OCI-LY7 (cell line): ENCODE measurements at regions not wholly inside any gene's neighbourhood (a gene's known extent, or its start where the extent isn't known, plus 50 kb on each side); places are given as distances from the start of the nearest gene placed in this dataset.

Experiments used
- BruUV-seq: library from RNA; stranded (reverse); fragments of 400-500 nt; replicated peaks from 2 replicates; lab custom pipeline; 2021; lab: Mats Ljungman, UMichigan
- CTCF ChIA-PET: fragments of 300-600 bp; sonication (Branson Sonifier 250); formaldehyde crosslinking; loops from one replicate; lab custom pipeline; 2022; ENCODE audit warnings: antibody characterized with exemption; ENCODE audit not compliant: unreplicated experiment; lab: Charles Lee
- POLR2A ChIA-PET: fragments of 300-600 bp; sonication (Branson Sonifier 250); formaldehyde crosslinking; loops from one replicate; lab custom pipeline; 2022; ENCODE audit warnings: antibody characterized with exemption; lab: Charles Lee
- DNase-seq: peaks from one replicate; pipeline ENCODE4 v3.0.0-alpha.2; 2015; ENCODE audit warnings: low spot score
- H2AFZ ChIP-seq: fragments of 200-600 bp; sonication (generic), shearing (Covaris generic); 2 replicates; pipeline ENCODE4 v1.6.1; 2014; ENCODE audit warnings: mild to moderate bottlenecking, antibody characterized with exemption, low read length, moderate library complexity
- H3K27ac ChIP-seq: fragments of 200-600 bp; sonication (generic); 2 replicates; pipeline ENCODE4 v1.5.1; 2014; ENCODE audit warnings: mixed run types, low read depth, mild to moderate bottlenecking, moderate library complexity, low read length, inconsistent platforms; ENCODE audit not compliant: poor library complexity, severe bottlenecking
- H3K36me3 ChIP-seq: fragments of 200-600 bp; sonication (generic); 2 replicates; pipeline ENCODE4 v1.6.1; 2014; ENCODE audit warnings: mild to moderate bottlenecking, antibody characterized with exemption, low read length, moderate library complexity, mixed read lengths; ENCODE audit not compliant: insufficient read depth
- H3K4me1 ChIP-seq: fragments of 200-600 bp; sonication (generic); 2 replicates; pipeline ENCODE4 v1.5.1; 2014; ENCODE audit warnings: mild to moderate bottlenecking, low read length; ENCODE audit not compliant: insufficient read depth, poor library complexity, severe bottlenecking
- H3K4me2 ChIP-seq: fragments of 200-600 bp; sonication (generic); 2 replicates; pipeline ENCODE4 v1.6.1; 2014; ENCODE audit warnings: mild to moderate bottlenecking, low read length
- H3K4me3 ChIP-seq: fragments of 200-600 bp; sonication (generic); 2 replicates; pipeline ENCODE4 v1.5.1; 2014; ENCODE audit warnings: mild to moderate bottlenecking, low read depth, low read length; ENCODE audit not compliant: poor library complexity, severe bottlenecking
- H3K79me2 ChIP-seq: fragments of 200-600 bp; sonication (generic); 2 replicates; pipeline ENCODE4 v1.6.1; 2016; ENCODE audit warnings: low read depth, mild to moderate bottlenecking, low read length, moderate library complexity, mixed read lengths; ENCODE audit not compliant: insufficient read depth
- H3K9me2 ChIP-seq: fragments of 200-600 bp; sonication (generic); 2 replicates; pipeline ENCODE4 v1.6.1; 2016; ENCODE audit warnings: mild to moderate bottlenecking, low read length, mixed read lengths; ENCODE audit not compliant: insufficient read depth
- H3K9me3 ChIP-seq: fragments of 200-600 bp; sonication (generic); 2 replicates; pipeline ENCODE4 v1.6.1; 2014; ENCODE audit warnings: mild to moderate bottlenecking, mixed run types, low read length, mixed read lengths
- H4K20me1 ChIP-seq: fragments of 200-600 bp; sonication (generic); 2 replicates; pipeline ENCODE4 v1.6.1; 2014; ENCODE audit warnings: mild to moderate bottlenecking, antibody characterized with exemption, low read length, moderate library complexity, mixed read lengths; ENCODE audit not compliant: insufficient read depth
- CTCF ChIP-seq: fragments of 200-600 bp; sonication (generic); conservative IDR thresholded peaks from 2 replicates; pipeline ENCODE4 v1.5.1; 2014; ENCODE audit warnings: mild to moderate bottlenecking, antibody characterized with exemption, low read length, moderate library complexity, mixed read lengths
- EZH2phosphoT487 ChIP-seq: fragments of 200-600 bp; sonication (generic); IDR thresholded peaks from 2 replicates; pipeline ENCODE4 v1.6.1; 2018; ENCODE audit warnings: low read depth, borderline replicate concordance, mild to moderate bottlenecking, mixed run types, antibody characterized with exemption, low read length, moderate library complexity, mixed read lengths
- intact Hi-C: fragments of 100-400 bp; cut with micrococcal nuclease; formaldehyde crosslinking; loops from one replicate; pipeline ENCODE4 v1.10.0; 2022; ENCODE audit not compliant: unreplicated experiment

GRCh38 chr5:160506006-160507004 lies 84.7 kb downstream of the PTTG1 start:
- Histone ChIP-seq H3K79me2 (no peaks in the 10 kb centered on the region), H3K36me3 (no peaks in the 10 kb centered on the region), H3K4me3 (no peak overlapping the region), H3K4me2 (peak overlapping the region; percentile 28), H3K9me3 (no peaks in the 10 kb centered on the region), H2AFZ (peak overlapping the region; percentile 36; the same call in 1 of the 2 replicates), H3K27ac (no peak overlapping the region), H4K20me1 (no peaks in the 10 kb centered on the region), H3K4me1 (peaks cover 15% of the 10 kb centered on the region), H3K9me2 (no peaks in the 10 kb centered on the region)
- no TSS peak for BruUV-seq
- POLR2A ChIA-PET = interaction anchor here (0.7 to 1.9 kb wide), 4 partner anchors 8 to 38 kb away, joined by 3 to 6 read pairs (median 4); no protein-coding TSS in a partner anchor
- intact Hi-C loops = loop anchor here (10.0 kb wide), 1 partner anchor 1038 kb away; the partner anchor contains the start of gene GABRB2
- TF ChIP-seq EZH2phosphoT487 (no peak), CTCF (no peak)
- CTCF ChIA-PET = interaction anchor here (0.6 kb wide), 1 partner anchor 32 kb away, joined by 4 read pairs; no protein-coding TSS in a partner anchor
- peak; percentile 51 for DNase-seq

- ChIA-PET POLR2A (interaction anchor here (0.7 to 1.9 kb wide), 4 partner anchors 9 to 47 kb away, joined by 3 to 6 read pairs (median 4); no protein-coding TSS in a partner anchor), CTCF (interaction anchor here (1.1 to 1.4 kb wide), 2 partner anchors 14 to 68 kb away, joined by 3 to 7 read pairs; no protein-coding TSS in a partner anchor)
- H3K4me2 ChIP-seq = no peak overlapping the region
- intact Hi-C loops = loop anchor here (10.0 kb wide), 1 partner anchor 1038 kb away; the partner anchor contains the start of gene GABRB2
- no peaks in the 10 kb centered on the region for H3K79me2 ChIP-seq
- no peak overlapping the region for H3K4me3 ChIP-seq
- H4K20me1 ChIP-seq = no peaks in the 10 kb centered on the region
- BruUV-seq = no TSS peak
- H3K36me3 ChIP-seq = no peaks in the 10 kb centered on the region
- H2AFZ ChIP-seq = peak overlapping the region; percentile 33; the same call in 1 of the 2 replicates
- H3K27ac ChIP-seq = no peak overlapping the region
- no peaks in the 10 kb centered on the region for H3K9me3 ChIP-seq
- DNase-seq = no peak
- no peak for TF ChIP-seq EZH2phosphoT487
- no peak for TF ChIP-seq CTCF
- peaks cover 15% of the 10 kb centered on the region for H3K4me1 ChIP-seq
- H3K9me2 ChIP-seq = no peaks in the 10 kb centered on the region
Measured at GRCh38 chr5:160507221-160507721, 85.6 kb downstream of the PTTG1 start.
